ENCODE measurements at regions not wholly inside any gene's neighbourhood (a gene's known extent, or its start where the extent isn't known, plus 50 kb on each side); places are given as distances from the start of the nearest gene placed in this dataset.
"Not testable (repeated sequence)": the region's sequence is repeated elsewhere in the genome, so short reads cannot be mapped to it uniquely, and the experiment has no call there.

DNA sequence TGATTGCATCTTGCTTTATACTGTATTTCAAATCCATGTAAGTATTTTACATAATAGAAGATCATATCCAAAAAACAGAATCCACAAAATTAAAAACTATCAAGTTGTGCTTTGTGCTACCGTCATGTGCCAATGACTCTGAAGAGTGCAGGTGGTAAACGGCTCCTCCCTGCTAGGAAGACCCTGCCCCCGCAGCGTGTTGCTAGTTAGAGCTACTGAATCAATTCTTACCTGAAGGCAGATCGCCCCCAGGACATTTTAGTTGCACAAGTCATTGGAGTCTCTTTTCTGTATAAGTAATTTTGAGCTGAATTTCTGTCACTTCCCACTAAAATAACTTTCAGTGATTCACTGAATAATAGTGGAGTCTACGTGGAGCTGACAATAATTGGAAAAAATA, 599.5 kb upstream of the ZFP42 start:
- Histone ChIP-seq H3K4me3 (no peak overlapping the region), H3K4me1 (replicated peaks) (peaks cover 28% of the 10 kb centered on the region), H3K27ac (no peak overlapping the region), H3K36me3 (no peaks in the 10 kb centered on the region), H3K27me3 (replicated peaks) (no peaks in the 10 kb centered on the region), H3K9me3 (replicated peaks) (no peaks in the 10 kb centered on the region)
- no peak for DNase-seq (ENCODE audit: low read depth in 1 of 2, low spot score in 2 of 2)

GRCh38 chr4:187408447-187408846, 587.1 kb upstream of the ZFP42 start:
- not testable (repeated sequence) for H3K4me3 ChIP-seq; DNase-seq (ENCODE audit: low read depth in 1 of 2, low spot score in 2 of 2); H3K27me3 ChIP-seq (replicated peaks); H3K27ac ChIP-seq; H3K4me1 ChIP-seq (replicated peaks); H3K36me3 ChIP-seq; H3K9me3 ChIP-seq (replicated peaks)

DNA sequence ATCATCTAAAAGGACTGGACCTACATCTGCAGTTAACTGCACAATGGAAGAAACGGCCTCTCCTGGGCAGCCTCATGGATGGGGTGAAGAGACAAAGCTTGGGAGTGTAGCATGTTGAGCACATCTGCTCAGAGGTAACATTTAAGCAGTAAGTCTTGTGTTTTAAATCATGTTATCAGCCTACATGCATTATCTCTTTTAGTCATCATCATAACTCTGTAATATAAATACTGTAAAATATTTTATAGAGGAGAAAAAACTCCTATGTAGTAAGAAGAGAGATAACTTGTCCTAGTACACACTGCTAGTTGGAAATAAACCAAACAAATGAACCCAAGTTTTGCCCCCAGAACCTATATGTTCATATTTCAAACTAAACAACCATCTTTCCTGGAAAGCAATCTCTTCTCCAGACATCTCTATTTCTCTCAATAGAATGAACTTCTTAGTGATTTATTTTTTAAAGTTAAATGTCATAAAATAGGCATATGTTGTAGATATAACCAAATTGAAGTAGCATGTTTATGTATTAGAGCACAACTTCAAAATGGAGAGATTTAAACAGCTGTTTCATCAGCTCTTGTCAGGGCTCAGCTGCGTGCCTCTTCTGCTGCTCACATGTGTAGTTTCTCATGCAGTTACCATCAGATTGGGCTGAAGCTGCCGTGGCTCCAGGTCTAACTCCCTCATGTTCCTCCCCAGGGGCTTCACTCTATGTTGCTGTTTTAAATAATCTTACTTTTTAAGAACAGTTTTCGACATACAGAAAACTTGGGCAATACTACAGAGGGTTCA, 581.8 kb upstream of the ZFP42 start:
- Histone ChIP-seq H3K9me3 (replicated peaks) (no peaks in the 10 kb centered on the region), H3K27me3 (replicated peaks) (no peaks in the 10 kb centered on the region), H3K27ac (no peak overlapping the region), H3K4me1 (replicated peaks) (no peaks in the 10 kb centered on the region), H3K36me3 (no peaks in the 10 kb centered on the region), H3K4me3 (no peak overlapping the region)
- DNase-seq (ENCODE audit: low read depth in 1 of 2, low spot score in 2 of 2), result no peak

- Histone ChIP-seq H3K27ac (no peak overlapping the region), H3K27me3 (replicated peaks) (no peaks in the 10 kb centered on the region), H3K9me3 (replicated peaks) (no peaks in the 10 kb centered on the region), H3K4me3 (no peak overlapping the region), H3K4me1 (replicated peaks) (no peaks in the 10 kb centered on the region), H3K36me3 (no peaks in the 10 kb centered on the region)
- no peak for DNase-seq (ENCODE audit: low read depth in 1 of 2, low spot score in 2 of 2)
Measured at GRCh38 chr4:187414716-187415115, 580.9 kb upstream of the ZFP42 start.

- no peak overlapping the region for H3K27ac ChIP-seq
- DNase-seq (ENCODE audit: low read depth in 1 of 2, low spot score in 2 of 2), result no peak
- no peaks in the 10 kb centered on the region for H3K27me3 ChIP-seq (replicated peaks)
Measured at GRCh38 chr4:187415231-187415630, 580.3 kb upstream of the ZFP42 start.

GRCh38 chr4:187416216-187416615, 579.4 kb upstream of the ZFP42 start:
- DNase-seq (ENCODE audit: low read depth in 1 of 2, low spot score in 2 of 2), result no peak
- Histone ChIP-seq H3K36me3 (no peaks in the 10 kb centered on the region), H3K4me1 (replicated peaks) (no peaks in the 10 kb centered on the region), H3K9me3 (replicated peaks) (no peaks in the 10 kb centered on the region), H3K27me3 (replicated peaks) (no peaks in the 10 kb centered on the region), H3K4me3 (no peak overlapping the region), H3K27ac (no peak overlapping the region)

More at GRCh38 chr4:187415231-187415630, 580.3 kb upstream of the ZFP42 start:
- no peaks in the 10 kb centered on the region for H3K4me1 ChIP-seq (replicated peaks)
- no peaks in the 10 kb centered on the region for H3K36me3 ChIP-seq
- no peak overlapping the region for H3K4me3 ChIP-seq
- H3K9me3 ChIP-seq (replicated peaks), result no peaks in the 10 kb centered on the region

GRCh38 chr4:187417721-187418120, 577.9 kb upstream of the ZFP42 start:
- Histone ChIP-seq H3K4me1 (replicated peaks) (no peaks in the 10 kb centered on the region), H3K36me3 (no peaks in the 10 kb centered on the region), H3K27me3 (replicated peaks) (no peaks in the 10 kb centered on the region), H3K27ac (no peak overlapping the region), H3K4me3 (no peak overlapping the region), H3K9me3 (replicated peaks) (no peaks in the 10 kb centered on the region)
- DNase-seq (ENCODE audit: low read depth in 1 of 2, low spot score in 2 of 2), result no peak

DNA sequence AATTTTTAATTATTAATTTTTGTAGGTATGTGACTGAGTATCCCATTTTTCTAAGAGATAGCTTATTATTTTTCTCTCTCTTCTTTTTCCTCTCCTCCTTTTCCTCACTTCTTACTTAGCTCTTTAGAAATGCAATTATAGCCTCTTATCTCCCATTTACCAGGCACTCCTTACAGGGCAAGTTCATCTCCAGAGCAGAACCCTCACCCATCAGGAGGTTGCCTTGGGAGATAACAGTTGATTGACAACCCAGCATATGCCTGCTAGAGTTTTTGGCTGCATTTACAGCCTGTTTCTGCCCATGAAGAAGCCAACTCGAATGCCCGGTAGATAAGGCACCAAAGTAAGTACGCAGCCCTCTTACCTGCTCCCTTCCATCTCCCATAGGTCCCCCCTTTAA, 572.9 kb upstream of the ZFP42 start:
- Histone ChIP-seq H3K27ac (no peak overlapping the region), H3K27me3 (replicated peaks) (no peaks in the 10 kb centered on the region), H3K4me3 (no peak overlapping the region), H3K4me1 (replicated peaks) (no peaks in the 10 kb centered on the region; the same call in 1 of the 2 replicates), H3K36me3 (no peaks in the 10 kb centered on the region), H3K9me3 (replicated peaks) (no peaks in the 10 kb centered on the region)
- DNase-seq (ENCODE audit: low read depth in 1 of 2, low spot score in 2 of 2), result no peak

DNA sequence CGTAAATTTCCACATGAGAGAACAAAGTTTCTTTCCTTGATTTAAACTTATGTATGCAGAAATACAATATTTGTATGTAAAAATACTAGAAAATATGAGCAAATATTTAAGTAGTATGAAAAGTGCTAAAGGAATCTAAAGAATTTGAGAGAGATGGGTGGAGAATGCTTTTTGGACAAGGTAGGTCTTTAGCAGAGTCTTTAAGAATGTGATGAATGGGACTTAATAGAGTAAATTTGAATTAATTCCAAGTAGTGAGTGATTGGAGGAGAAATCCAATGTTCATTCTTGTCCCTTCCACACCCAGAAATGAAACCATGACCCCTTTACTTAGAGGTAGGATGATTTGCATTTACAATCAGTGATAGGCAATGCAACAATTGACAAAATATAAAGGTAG, 570.9 kb upstream of the ZFP42 start:
- no peaks in the 10 kb centered on the region for H3K27me3 ChIP-seq (replicated peaks)
- H3K36me3 ChIP-seq, result no peaks in the 10 kb centered on the region
- no peak for DNase-seq (ENCODE audit: low read depth in 1 of 2, low spot score in 2 of 2)
- H3K4me1 ChIP-seq (replicated peaks), result no peaks in the 10 kb centered on the region; the same call in 1 of the 2 replicates
- no peak overlapping the region for H3K4me3 ChIP-seq
- no peaks in the 10 kb centered on the region for H3K9me3 ChIP-seq (replicated peaks)
- H3K27ac ChIP-seq, result no peak overlapping the region

DNA sequence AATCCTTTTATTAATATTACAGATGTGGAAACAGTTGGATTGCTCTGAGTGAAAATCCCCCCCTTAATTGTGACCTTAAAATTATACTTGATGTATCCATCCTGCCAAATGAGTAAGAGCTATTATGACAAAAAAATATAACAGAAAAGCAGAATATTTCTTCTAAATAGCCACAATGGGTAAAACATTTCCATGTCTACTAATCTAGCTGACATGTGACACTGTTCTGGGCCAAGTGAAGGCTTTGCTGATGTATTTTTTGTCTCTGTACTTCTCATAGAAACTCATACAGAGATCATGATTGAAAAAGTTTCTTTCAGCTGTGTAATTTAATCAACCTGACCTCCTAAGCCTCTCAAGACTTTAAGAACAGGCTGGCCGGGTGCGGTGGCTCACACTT, 569.1 kb upstream of the ZFP42 start:
- H3K4me3 ChIP-seq, result no peak overlapping the region
- H3K9me3 ChIP-seq (replicated peaks), result no peaks in the 10 kb centered on the region
- no peaks in the 10 kb centered on the region; the same call in 1 of the 2 replicates for H3K4me1 ChIP-seq (replicated peaks)
- no peak for DNase-seq (ENCODE audit: low read depth in 1 of 2, low spot score in 2 of 2)
- H3K27me3 ChIP-seq (replicated peaks), result no peaks in the 10 kb centered on the region
- no peaks in the 10 kb centered on the region for H3K36me3 ChIP-seq
- no peak overlapping the region for H3K27ac ChIP-seq

GRCh38 chr4:187432310-187432709, 563.3 kb upstream of the ZFP42 start:
- Histone ChIP-seq H3K9me3 (replicated peaks) (no peaks in the 10 kb centered on the region), H3K27ac (no peak overlapping the region), H3K4me3 (no peak overlapping the region), H3K27me3 (replicated peaks) (no peaks in the 10 kb centered on the region), H3K4me1 (replicated peaks) (no peaks in the 10 kb centered on the region), H3K36me3 (no peaks in the 10 kb centered on the region)
- no peak for DNase-seq (ENCODE audit: low read depth in 1 of 2, low spot score in 2 of 2)

- Histone ChIP-seq H3K9me3 (replicated peaks) (no peaks in the 10 kb centered on the region), H3K4me1 (replicated peaks) (no peaks in the 10 kb centered on the region), H3K27ac (no peak overlapping the region), H3K27me3 (replicated peaks) (no peaks in the 10 kb centered on the region), H3K4me3 (no peak overlapping the region), H3K36me3 (no peaks in the 10 kb centered on the region)
- no peak for DNase-seq (ENCODE audit: low read depth in 1 of 2, low spot score in 2 of 2)
Measured at GRCh38 chr4:187433141-187433540, 562.4 kb upstream of the ZFP42 start.

DNA sequence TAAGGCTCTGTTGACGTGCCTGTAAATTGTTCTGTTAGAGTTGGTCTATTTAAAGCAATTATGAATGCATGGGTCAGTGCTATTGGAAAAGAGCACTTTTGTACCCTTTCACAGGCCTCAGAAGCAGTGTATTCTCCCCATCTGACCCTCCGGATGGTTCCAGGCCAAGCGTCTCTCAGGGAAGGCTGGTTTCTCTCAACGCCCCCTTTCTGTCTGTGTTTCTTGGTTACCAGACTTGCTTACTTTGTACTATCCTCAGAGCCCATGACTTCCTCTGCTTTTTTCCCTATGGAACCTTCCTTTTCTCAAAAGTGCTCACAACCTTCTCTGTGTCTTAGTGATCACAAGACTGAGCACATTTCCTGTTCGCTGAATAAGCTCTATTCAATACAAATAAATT, 559.3 kb upstream of the ZFP42 start:
- H3K27me3 ChIP-seq (replicated peaks), result no peaks in the 10 kb centered on the region
- no peaks in the 10 kb centered on the region for H3K9me3 ChIP-seq (replicated peaks)
- H3K4me1 ChIP-seq (replicated peaks), result no peaks in the 10 kb centered on the region
- no peak overlapping the region for H3K4me3 ChIP-seq
- H3K36me3 ChIP-seq, result no peaks in the 10 kb centered on the region
- no peak overlapping the region for H3K27ac ChIP-seq
- DNase-seq (ENCODE audit: low read depth in 1 of 2, low spot score in 2 of 2), result no peak

DNA sequence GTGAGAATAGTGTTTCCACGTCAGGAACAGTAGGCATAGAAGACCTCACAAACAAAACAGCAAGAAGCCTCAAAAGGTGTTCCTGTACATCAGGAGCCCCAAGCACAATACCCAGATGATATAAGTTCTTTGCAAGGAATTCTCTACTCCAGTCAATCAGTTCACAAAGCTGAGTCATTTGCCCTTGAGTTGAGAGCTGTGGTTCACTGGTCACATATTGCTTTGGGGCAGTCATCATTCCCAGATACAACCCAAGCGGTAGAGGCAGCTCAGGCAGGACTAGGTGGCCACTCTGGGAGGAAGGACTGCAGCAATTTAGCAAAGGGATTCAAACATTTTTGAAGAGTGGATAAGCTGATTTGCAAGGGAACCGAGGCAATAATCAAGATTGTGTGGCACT, 551.5 kb upstream of the ZFP42 start:
- Histone ChIP-seq H3K27ac (no peak overlapping the region), H3K36me3 (no peaks in the 10 kb centered on the region), H3K27me3 (replicated peaks) (no peaks in the 10 kb centered on the region), H3K4me3 (no peak overlapping the region), H3K4me1 (replicated peaks) (no peaks in the 10 kb centered on the region), H3K9me3 (replicated peaks) (no peaks in the 10 kb centered on the region)
- DNase-seq (ENCODE audit: low read depth in 1 of 2, low spot score in 2 of 2), result no peak

- no peaks in the 10 kb centered on the region for H3K27me3 ChIP-seq (replicated peaks)
- H3K9me3 ChIP-seq (replicated peaks), result no peaks in the 10 kb centered on the region
- H3K36me3 ChIP-seq, result no peaks in the 10 kb centered on the region
- H3K27ac ChIP-seq, result no peak overlapping the region
- H3K4me3 ChIP-seq, result no peak overlapping the region
- H3K4me1 ChIP-seq (replicated peaks), result no peaks in the 10 kb centered on the region
- no peak for DNase-seq (ENCODE audit: low read depth in 1 of 2, low spot score in 2 of 2)
Measured at GRCh38 chr4:187449702-187450101, 545.9 kb upstream of the ZFP42 start.

Measured in SJSA1 (cell line).